ENCODE measurements at regions not wholly inside any gene's neighbourhood (a gene's known extent, or its start where the extent isn't known, plus 50 kb on each side); places are given as distances from the start of the nearest gene placed in this dataset.

DNA sequence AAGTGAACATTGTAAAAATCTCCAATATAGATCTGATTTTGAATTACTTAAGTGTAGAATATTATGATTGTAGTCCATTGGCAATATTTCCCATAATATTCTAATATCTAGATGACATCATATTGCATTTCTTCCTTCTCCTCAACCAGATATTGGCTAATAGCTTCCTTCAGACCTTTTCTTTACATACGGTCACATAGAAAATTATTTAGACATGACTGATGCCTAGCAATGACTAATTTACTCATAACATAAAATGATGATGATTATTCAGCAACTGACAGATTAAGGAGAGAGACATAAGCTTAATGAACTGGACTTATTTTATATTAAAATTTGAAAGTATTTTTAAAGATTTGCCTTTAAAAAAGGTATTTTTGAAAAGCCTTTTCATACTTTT is 1287.6 kb downstream of the STIM2 start:
- no peak for TF ChIP-seq EZH2 (IDR thresholded peaks at IDR 0.05; ENCODE audit: insufficient read depth, poor library complexity, severe bottlenecking)
- TF ChIP-seq EZH2phosphoT487 (IDR thresholded peaks at IDR 0.05; ENCODE audit: insufficient read depth, low read depth): no peak
